IPS-NIHi11 (cell line): ENCODE measurements at regions not wholly inside any gene's neighbourhood (a gene's known extent, or its start where the extent isn't known, plus 50 kb on each side); places are given as distances from the start of the nearest gene placed in this dataset.

ENCODE experiments used
- DNase-seq: peaks from one replicate; pipeline ENCODE4 v3.0.0; 2012; ENCODE audit warnings: mixed read lengths, low spot score

GRCh38 chr4:115781528-115782146 is 668.2 kb upstream of the NDST4 start:
- DNase-seq: no peak

GRCh38 chr4:115780835-115781234 is 667.4 kb upstream of the NDST4 start:
- no peak for DNase-seq

- DNase-seq: no peak
These were observed 666.8 kb upstream of the NDST4 start for GRCh38 chr4:115780268-115780667.

- DNase-seq: no peak
These were observed 656.7 kb upstream of the NDST4 start for GRCh38 chr4:115770046-115770543.

- no peak for DNase-seq
These were observed 656.0 kb upstream of the NDST4 start for GRCh38 chr4:115769396-115769795.

- DNase-seq: no peak
These were observed 649.6 kb upstream of the NDST4 start for GRCh38 chr4:115763051-115763450.

GRCh38 chr4:115759231-115759630 is 645.8 kb upstream of the NDST4 start:
- no peak for DNase-seq

- no peak for DNase-seq
These were observed 636.0 kb upstream of the NDST4 start for GRCh38 chr4:115749404-115749803.

GRCh38 chr4:115740806-115741205 is 627.4 kb upstream of the NDST4 start:
- DNase-seq: no peak

- DNase-seq: no peak
These were observed 616.4 kb upstream of the NDST4 start for GRCh38 chr4:115729739-115730266.

GRCh38 chr4:115723621-115724020 is 610.2 kb upstream of the NDST4 start:
- no peak for DNase-seq

GRCh38 chr4:115720611-115721010 is 607.2 kb upstream of the NDST4 start:
- DNase-seq: no peak

- peak; percentile 31 for DNase-seq
These were observed 598.2 kb upstream of the NDST4 start for GRCh38 chr4:115711575-115711974.

- no peak for DNase-seq
These were observed 575.5 kb upstream of the NDST4 start for GRCh38 chr4:115688961-115689360.

GRCh38 chr4:115687052-115687755 is 573.8 kb upstream of the NDST4 start:
- no peak for DNase-seq

- DNase-seq: no peak
These were observed 565.1 kb upstream of the NDST4 start for GRCh38 chr4:115678425-115678941.

GRCh38 chr4:115675719-115676118 is 562.3 kb upstream of the NDST4 start:
- DNase-seq: no peak

- DNase-seq: no peak
These were observed 561.1 kb upstream of the NDST4 start for GRCh38 chr4:115674485-115674884.

- DNase-seq: no peak
These were observed 558.2 kb upstream of the NDST4 start for GRCh38 chr4:115671581-115671980.

- no peak for DNase-seq
These were observed 557.5 kb upstream of the NDST4 start for GRCh38 chr4:115670930-115671329.

- DNase-seq: no peak
These were observed 555.0 kb upstream of the NDST4 start for GRCh38 chr4:115668396-115668795.

- DNase-seq: peak; percentile 7
These were observed 550.9 kb upstream of the NDST4 start for GRCh38 chr4:115664285-115664684.

- no peak for DNase-seq
These were observed 547.0 kb upstream of the NDST4 start for GRCh38 chr4:115660465-115660864.
